K562 (cell line): ENCODE measurements at regions not wholly inside any gene's neighbourhood (a gene's known extent, or its start where the extent isn't known, plus 50 kb on each side); places are given as distances from the start of the nearest gene placed in this dataset.

Experiments
- REST ChIP-seq, 2 experiments: fragments of 450-650 bp; formaldehyde crosslinking in 1 of 2; IDR thresholded peaks; 2 replicates each; pipeline versions ENCODE4 v1.4.0 to v1.6.1; 2014 to 2020; ENCODE audit warnings: mild to moderate bottlenecking in 2 of 2, borderline replicate concordance in 1 of 2, low read depth in 1 of 2
- SIX5 ChIP-seq, 2 experiments: IDR thresholded peaks; 2 replicates each; pipeline ENCODE4 v1.6.1; 2011; ENCODE audit warnings: low read length in 2 of 2, borderline replicate concordance in 1 of 2, low read depth in 1 of 2, mild to moderate bottlenecking in 1 of 2, moderate library complexity in 1 of 2; ENCODE audit not compliant: insufficient read depth in 1 of 2
- ZNF518B ChIP-seq: fragments of 250-450 bp; sonication (Bioruptor Pico); IDR thresholded peaks from 2 replicates; pipeline ENCODE4 v1.5.0; 2021; ENCODE audit warnings: mild to moderate bottlenecking, moderate library complexity

- TF ChIP-seq REST (IDR thresholded peaks at IDR 0.05; ENCODE audit: borderline replicate concordance) (no peak), REST (CRISPR knock-in tag; IDR thresholded peaks at IDR 0.05; ENCODE audit: low read depth) (no peak), SIX5 (IDR thresholded peaks at IDR 0.05; ENCODE audit: borderline replicate concordance in 1 of 2, insufficient read depth in 1 of 2, low read depth in 1 of 2, low read length in 2 of 2) (no peak), ZNF518B (no peak)
- TF ChIP-seq, all 486 proteins: peak for 0
Measured at GRCh38 chr2:78890935-78891334, 134.6 kb upstream of the REG3G start (continued).
